ENCODE measurements at regions not wholly inside any gene's neighbourhood (a gene's known extent, or its start where the extent isn't known, plus 50 kb on each side); places are given as distances from the start of the nearest gene placed in this dataset.

GRCh38 chr16:65525707-65526106 is 403.8 kb upstream of the CDH11 start:
- H4K20me1 ChIP-seq (ENCODE audit: control insufficient read depth, insufficient read depth, low read depth, low read length), result no peaks in the 10 kb centered on the region
- H3K4me1 ChIP-seq (ENCODE audit: control insufficient read depth, low read length), result no peaks in the 10 kb centered on the region
- no peaks in the 10 kb centered on the region for H3K36me3 ChIP-seq (ENCODE audit: control insufficient read depth, low read length)
- no peak overlapping the region for H3K4me2 ChIP-seq (ENCODE audit: low read length)
- no peaks in the 10 kb centered on the region for H3K79me2 ChIP-seq (ENCODE audit: control insufficient read depth, low read length)
- H3F3A ChIP-seq (ENCODE audit: control insufficient read depth, insufficient read depth), result no peaks in the 10 kb centered on the region
- H3K9me3 ChIP-seq (ENCODE audit: control insufficient read depth, insufficient read depth, low read length), result no peaks in the 10 kb centered on the region
- TF ChIP-seq CTCF (IDR thresholded peaks at IDR 0.05; ENCODE audit: low read depth, low read length, poor library complexity, severe bottlenecking) (no peak), EZH2phosphoT487 (IDR thresholded peaks at IDR 0.05; ENCODE audit: borderline replicate concordance, low read length) (no peak)
- no peaks in the 10 kb centered on the region for H3K27me3 ChIP-seq (ENCODE audit: control insufficient read depth, low read length)
- no peak overlapping the region for H3K4me3 ChIP-seq (ENCODE audit: low read length)
- no peak overlapping the region for H3K27ac ChIP-seq (ENCODE audit: low read depth, low read length)
- no peaks in the 10 kb centered on the region for H3K9me2 ChIP-seq (replicated peaks; ENCODE audit: control insufficient read depth, low read length)

GRCh38 chr16:65524997-65525396 is 403.1 kb upstream of the CDH11 start:
- Histone ChIP-seq H3K27ac (ENCODE audit: low read depth, low read length) (no peak overlapping the region), H3K4me2 (ENCODE audit: low read length) (no peak overlapping the region), H3K36me3 (ENCODE audit: control insufficient read depth, low read length) (no peaks in the 10 kb centered on the region), H3K27me3 (ENCODE audit: control insufficient read depth, low read length) (no peaks in the 10 kb centered on the region), H3K9me2 (replicated peaks; ENCODE audit: control insufficient read depth, low read length) (no peaks in the 10 kb centered on the region), H3K9me3 (ENCODE audit: control insufficient read depth, insufficient read depth, low read length) (no peaks in the 10 kb centered on the region), H3F3A (ENCODE audit: control insufficient read depth, insufficient read depth) (no peaks in the 10 kb centered on the region), H3K4me3 (ENCODE audit: low read length) (no peak overlapping the region), H3K4me1 (ENCODE audit: control insufficient read depth, low read length) (no peaks in the 10 kb centered on the region), H4K20me1 (ENCODE audit: control insufficient read depth, insufficient read depth, low read depth, low read length) (no peaks in the 10 kb centered on the region), H3K79me2 (ENCODE audit: control insufficient read depth, low read length) (no peaks in the 10 kb centered on the region)
- TF ChIP-seq CTCF (IDR thresholded peaks at IDR 0.05; ENCODE audit: low read depth, low read length, poor library complexity, severe bottlenecking) (no peak), EZH2phosphoT487 (IDR thresholded peaks at IDR 0.05; ENCODE audit: borderline replicate concordance, low read length) (no peak)

GRCh38 chr16:65524231-65524630 is 402.4 kb upstream of the CDH11 start:
- Histone ChIP-seq H3K9me3 (ENCODE audit: control insufficient read depth, insufficient read depth, low read length) (no peaks in the 10 kb centered on the region), H3K4me2 (ENCODE audit: low read length) (no peak overlapping the region), H3K27me3 (ENCODE audit: control insufficient read depth, low read length) (no peaks in the 10 kb centered on the region), H3F3A (ENCODE audit: control insufficient read depth, insufficient read depth) (no peaks in the 10 kb centered on the region), H3K9me2 (replicated peaks; ENCODE audit: control insufficient read depth, low read length) (no peaks in the 10 kb centered on the region), H3K4me1 (ENCODE audit: control insufficient read depth, low read length) (no peaks in the 10 kb centered on the region), H4K20me1 (ENCODE audit: control insufficient read depth, insufficient read depth, low read depth, low read length) (no peaks in the 10 kb centered on the region), H3K79me2 (ENCODE audit: control insufficient read depth, low read length) (no peaks in the 10 kb centered on the region), H3K4me3 (ENCODE audit: low read length) (no peak overlapping the region), H3K36me3 (ENCODE audit: control insufficient read depth, low read length) (no peaks in the 10 kb centered on the region), H3K27ac (ENCODE audit: low read depth, low read length) (no peak overlapping the region)
- no peak for TF ChIP-seq CTCF (IDR thresholded peaks at IDR 0.05; ENCODE audit: low read depth, low read length, poor library complexity, severe bottlenecking)
- no peak for TF ChIP-seq EZH2phosphoT487 (IDR thresholded peaks at IDR 0.05; ENCODE audit: borderline replicate concordance, low read length)

All from DOHH2 (cell line).